ENCODE measurements at regions not wholly inside any gene's neighbourhood (a gene's known extent, or its start where the extent isn't known, plus 50 kb on each side); places are given as distances from the start of the nearest gene placed in this dataset.

- no peak for DNase-seq
Observed at GRCh38 chr13:76651286-76651685, 234.9 kb downstream of the KCTD12 start.

GRCh38 chr13:76647550-76647949, 238.7 kb downstream of the KCTD12 start:
- no peak for DNase-seq

- no peak for DNase-seq
Observed at GRCh38 chr13:76646946-76647345, 239.3 kb downstream of the KCTD12 start.

- no peak for DNase-seq
Observed at GRCh38 chr13:76645632-76646031, 240.6 kb downstream of the KCTD12 start.

- no peak for DNase-seq
Observed at GRCh38 chr13:76644906-76645305, 241.3 kb downstream of the KCTD12 start.

- DNase-seq: no peak
Observed at GRCh38 chr13:76643596-76643995, 242.6 kb downstream of the KCTD12 start.

- DNase-seq: no peak
Observed at GRCh38 chr13:76641056-76641455, 245.1 kb downstream of the KCTD12 start.

DNA sequence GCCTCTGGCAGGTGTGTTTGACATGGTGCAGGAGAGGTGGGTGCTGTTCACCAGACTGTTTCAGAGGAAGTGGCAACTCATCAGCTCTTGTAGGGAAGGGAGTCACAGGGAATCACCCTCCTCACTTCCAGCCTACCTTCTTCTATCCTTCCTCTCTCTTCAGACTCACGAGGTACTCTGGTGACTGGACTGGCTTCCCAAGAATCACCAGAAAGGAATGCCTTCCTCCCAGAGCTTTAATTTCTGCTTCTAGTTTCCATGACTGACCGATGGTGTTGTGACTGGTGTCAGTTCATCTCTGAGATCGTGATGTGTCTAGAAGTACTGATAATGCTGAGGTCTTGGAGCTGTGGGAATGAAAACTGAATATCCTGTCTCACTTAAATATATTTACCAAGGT, 247.3 kb downstream of the KCTD12 start:
- no peak for DNase-seq

GRCh38 chr13:76638181-76638580, 248.0 kb downstream of the KCTD12 start:
- DNase-seq: no peak

GRCh38 chr13:76637641-76638141, 248.5 kb downstream of the KCTD12 start:
- no peak for DNase-seq

GRCh38 chr13:76636829-76637228, 249.4 kb downstream of the KCTD12 start:
- no peak for DNase-seq

DNA sequence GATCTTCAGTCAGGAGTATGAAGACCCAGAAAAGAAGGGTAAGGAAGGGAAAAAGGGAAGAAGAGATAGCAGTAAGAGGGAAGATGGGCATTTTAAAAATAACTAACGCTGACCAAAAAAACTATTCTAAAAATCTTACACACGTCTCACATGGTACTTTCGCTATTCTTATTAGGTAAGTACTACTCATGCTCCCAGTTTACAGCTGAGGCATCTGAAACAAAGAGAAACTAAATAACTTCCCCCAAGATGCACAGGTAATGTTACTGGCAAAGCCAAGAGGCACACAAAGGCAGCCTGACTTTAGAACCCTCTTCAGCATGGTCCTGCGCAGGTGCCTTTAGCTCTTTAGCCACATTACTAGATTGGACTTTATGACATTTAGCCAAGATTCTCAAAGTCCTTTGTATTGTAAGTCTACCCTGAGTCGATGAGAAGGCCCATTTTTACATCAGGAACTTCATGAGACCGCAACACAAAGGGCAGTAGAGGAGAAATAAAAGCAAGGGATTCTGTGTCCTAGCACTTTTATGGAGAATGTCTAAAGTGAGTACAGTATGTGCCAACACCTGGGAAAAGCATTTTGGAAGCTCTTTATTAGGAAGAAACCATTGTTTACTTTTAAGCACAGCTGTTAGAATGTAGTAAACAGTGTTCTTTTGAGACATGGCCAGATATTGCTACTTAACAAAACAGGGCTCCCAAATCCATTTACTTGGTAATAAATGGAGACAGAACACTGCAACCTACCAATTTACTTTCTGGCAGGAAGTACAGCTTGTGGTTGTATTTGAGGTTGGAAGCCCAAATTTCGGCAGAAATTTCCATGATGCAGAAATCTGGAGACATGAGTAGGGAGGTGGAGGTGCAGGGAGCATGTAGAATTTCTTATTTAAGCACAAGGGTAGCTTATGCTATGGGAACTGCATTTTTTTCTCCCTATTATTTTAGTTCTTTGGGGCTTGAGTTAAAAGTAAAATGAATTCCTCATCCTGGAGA, 250.7 kb downstream of the KCTD12 start:
- no peak for DNase-seq

DNA sequence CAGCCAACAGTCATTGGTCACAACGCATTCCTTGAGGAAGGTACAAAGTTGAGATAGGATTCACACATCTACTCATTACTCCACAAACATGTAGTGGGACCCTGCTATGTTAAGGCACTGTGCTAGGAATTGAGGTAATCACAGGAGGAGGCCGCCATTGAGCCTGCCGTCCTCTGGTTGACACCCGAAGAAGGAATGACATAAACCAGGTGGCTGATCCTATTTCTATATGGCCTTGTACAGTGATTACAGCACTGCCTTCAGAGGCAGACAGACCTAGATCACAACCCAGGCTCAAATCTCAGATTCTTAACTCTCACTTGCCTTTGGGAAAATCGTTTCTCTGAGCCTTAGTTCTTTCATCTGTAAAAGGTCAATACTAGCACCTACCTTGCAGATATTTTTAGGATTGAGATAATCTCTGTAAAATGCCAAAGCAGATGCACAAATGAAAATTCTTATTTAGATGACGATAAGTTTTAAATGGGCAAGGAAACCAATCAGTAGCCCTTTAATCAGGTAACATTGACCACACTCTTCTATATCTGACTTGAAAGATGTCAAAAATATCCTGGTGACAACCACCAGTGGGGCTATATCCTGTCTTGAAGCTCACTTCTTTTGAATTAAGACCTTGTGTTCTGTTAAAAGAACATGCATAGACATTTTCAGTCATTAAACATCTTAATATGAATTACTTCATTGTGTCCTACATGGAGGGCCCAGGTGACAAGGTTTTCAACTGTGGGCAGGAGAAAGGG, 251.6 kb downstream of the KCTD12 start:
- no peak for DNase-seq

DNA sequence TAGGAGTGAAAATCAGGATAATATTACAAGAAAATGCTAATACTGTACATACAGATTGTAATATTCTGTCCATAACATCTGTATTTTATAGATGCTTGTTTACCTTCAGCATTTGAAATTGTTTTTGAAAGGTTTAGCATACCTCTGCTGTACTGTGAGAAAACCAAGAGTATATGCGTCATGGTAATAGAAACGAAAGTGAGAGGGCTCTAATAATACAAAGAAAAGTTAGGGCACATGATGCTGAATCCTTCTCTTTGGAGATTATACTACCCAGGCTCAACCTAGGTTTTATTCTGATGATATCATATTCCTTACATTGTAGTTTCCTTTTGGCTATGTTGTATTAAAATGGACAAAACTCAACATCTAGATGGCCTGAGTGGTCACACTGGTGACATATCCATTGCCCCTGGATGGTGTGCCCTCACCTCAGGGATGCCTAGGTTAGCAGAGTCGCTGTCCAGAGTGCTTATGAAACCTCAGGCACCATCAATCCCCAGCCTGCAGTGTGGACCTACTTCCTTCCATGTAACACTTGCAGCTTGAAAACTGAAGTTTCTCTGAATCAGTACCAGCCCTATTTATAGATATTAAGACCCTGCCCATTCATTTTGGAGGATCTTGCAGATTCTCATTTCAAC, 253.7 kb downstream of the KCTD12 start:
- no peak for DNase-seq

DNA sequence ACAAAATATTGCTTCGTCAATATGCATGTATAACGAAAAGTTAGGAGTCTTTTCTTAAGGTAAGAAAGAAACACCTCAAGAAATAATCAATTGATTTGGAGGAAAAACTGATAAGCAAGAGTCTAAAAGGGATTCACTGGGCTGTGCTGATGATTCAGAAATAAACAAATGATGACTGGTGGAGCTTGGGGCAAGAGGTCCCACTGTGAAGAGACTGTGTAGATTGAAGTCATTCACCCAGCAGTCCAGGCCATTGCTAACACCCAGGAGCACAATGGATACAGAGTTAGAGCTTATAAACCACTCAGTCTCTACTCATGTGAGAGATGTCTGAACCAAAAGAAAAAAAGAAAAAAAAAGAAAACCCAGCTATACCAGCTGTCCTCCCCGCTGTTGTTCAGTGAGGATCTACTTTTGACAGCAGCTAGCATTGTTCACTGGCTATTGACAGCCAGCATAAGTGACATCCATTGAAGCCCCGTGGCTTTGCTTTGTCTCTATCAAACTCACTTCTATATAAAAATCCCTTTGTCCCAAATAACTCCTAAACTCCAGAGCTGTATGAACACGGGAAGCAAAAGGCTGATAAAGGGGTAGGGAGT, 255.5 kb downstream of the KCTD12 start:
- no peak for DNase-seq

DNA sequence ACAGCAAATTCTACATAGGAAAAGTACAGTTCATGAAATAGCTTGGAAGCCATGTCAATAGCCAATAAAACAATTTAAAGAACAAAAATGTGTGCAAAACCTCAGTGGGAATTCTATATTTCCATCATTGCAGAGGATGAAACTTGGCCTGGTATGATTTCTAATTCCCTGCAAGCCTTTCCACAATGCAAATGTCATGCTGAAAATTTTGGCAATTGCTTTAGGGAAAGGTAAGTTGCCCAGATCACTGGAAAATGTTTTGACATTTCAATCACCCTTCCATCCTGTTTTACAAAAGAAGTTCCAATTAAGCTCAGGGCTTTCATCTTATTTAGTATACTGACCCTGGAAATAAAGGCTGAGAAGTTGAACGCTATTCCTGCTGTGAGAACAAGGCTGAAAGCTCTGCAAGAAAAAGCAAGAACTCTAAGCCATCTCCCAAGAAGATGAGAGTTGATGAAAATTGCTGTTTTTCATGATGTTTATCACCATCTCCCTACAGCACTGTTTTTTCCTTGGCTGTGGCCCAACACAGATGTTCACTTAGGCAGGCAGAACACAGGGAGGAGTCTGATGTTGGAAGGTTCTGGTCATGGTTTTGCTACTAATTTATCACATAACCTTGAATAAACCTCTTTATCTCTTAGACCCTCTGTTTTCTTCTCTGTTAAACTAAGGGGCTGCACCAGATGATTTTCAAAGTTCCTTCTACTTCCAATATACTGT, 263.7 kb downstream of the KCTD12 start:
- no peak for DNase-seq

DNA sequence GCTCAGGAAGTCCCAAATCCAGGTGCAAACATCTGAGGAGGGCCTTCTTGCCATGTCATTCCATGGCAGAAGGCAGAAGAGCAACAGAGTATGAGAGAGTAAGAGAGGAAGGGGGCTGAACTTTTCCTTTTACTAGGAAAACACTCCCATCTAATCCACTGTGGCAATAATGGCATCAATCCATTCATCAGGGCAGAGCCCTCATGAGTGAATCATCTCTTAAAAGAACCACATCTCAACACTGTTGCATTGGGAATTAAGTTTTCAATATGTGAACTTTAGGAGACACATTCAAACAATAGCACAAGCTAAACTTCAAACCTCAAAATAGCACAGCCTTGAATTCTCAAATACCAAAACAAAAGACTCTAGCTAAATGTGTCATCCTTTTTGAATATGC, 264.5 kb downstream of the KCTD12 start:
- no peak for DNase-seq

DNA sequence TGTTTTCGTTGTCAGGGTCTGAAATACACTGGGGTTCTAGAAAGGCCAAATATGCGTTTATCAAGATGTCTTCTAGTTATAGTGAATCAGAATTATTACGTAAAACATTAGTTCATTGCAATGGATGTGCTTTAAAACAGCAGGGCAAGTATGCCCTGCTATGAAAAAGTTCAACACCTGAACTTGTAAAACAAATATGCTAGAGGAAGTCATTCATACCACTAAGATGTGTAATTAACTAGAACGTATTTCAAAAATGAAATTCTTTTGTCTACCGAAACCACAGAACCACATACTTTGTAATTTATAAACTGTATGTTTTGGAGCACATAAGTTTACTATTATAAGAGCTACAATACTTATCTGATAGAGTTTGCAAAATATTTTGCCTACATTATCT, 266.2 kb downstream of the KCTD12 start:
- no peak for DNase-seq

- no peak for DNase-seq
Observed at GRCh38 chr13:76619631-76620030, 266.6 kb downstream of the KCTD12 start.

GRCh38 chr13:76610819-76611415, 275.3 kb downstream of the KCTD12 start:
- no peak for DNase-seq

DNA sequence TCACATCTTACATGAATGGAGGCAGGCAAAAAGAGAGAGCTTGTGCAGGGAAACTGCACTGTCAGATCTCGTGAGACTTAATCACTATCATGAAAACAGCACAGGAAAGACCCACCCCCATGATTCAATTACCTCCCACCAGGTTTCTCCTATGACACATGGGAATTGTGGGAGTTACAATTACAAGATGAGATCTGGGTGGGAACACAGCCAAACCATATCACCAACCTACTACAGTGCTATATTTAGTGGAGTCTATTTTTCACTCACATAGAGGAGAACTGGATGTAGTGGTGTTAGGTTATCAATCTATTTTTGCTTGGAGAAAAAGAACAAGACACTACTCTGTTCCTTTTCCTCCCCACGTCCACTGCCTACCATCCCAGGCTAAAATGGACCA, 276.6 kb downstream of the KCTD12 start:
- no peak for DNase-seq

- DNase-seq: no peak
Observed at GRCh38 chr13:76607866-76608265, 278.3 kb downstream of the KCTD12 start.
